ENCODE measurements at regions not wholly inside any gene's neighbourhood (a gene's known extent, or its start where the extent isn't known, plus 50 kb on each side); places are given as distances from the start of the nearest gene placed in this dataset.

GRCh38 chr2:236882074-236882473 lies 203.6 kb upstream of the COPS8 start:
- no peak for DNase-seq

GRCh38 chr2:236882930-236883329 lies 202.8 kb upstream of the COPS8 start:
- DNase-seq, result no peak

- no peak for DNase-seq
These were observed 201.9 kb upstream of the COPS8 start for GRCh38 chr2:236883819-236884218.

- DNase-seq, result no peak
These were observed 201.0 kb upstream of the COPS8 start for GRCh38 chr2:236884569-236885175.

GRCh38 chr2:236886456-236886855 lies 199.2 kb upstream of the COPS8 start:
- DNase-seq, result no peak

- DNase-seq, result no peak
These were observed 198.2 kb upstream of the COPS8 start for GRCh38 chr2:236887531-236887930.

GRCh38 chr2:236887953-236888793 lies 197.5 kb upstream of the COPS8 start:
- DNase-seq, result no peak

- no peak for DNase-seq
These were observed 196.6 kb upstream of the COPS8 start for GRCh38 chr2:236888794-236889780.

- DNase-seq, result no peak
These were observed 195.6 kb upstream of the COPS8 start for GRCh38 chr2:236889791-236890704.

- no peak for DNase-seq
These were observed 193.0 kb upstream of the COPS8 start for GRCh38 chr2:236892721-236893120.

- DNase-seq, result no peak
These were observed 190.9 kb upstream of the COPS8 start for GRCh38 chr2:236894791-236895190.

GRCh38 chr2:236895497-236895896 lies 190.2 kb upstream of the COPS8 start:
- no peak for DNase-seq

GRCh38 chr2:236896688-236897087 lies 189.0 kb upstream of the COPS8 start:
- no peak for DNase-seq

- DNase-seq, result no peak
These were observed 186.5 kb upstream of the COPS8 start for GRCh38 chr2:236899146-236899545.

- DNase-seq, result no peak
These were observed 185.6 kb upstream of the COPS8 start for GRCh38 chr2:236899950-236900640.

GRCh38 chr2:236901956-236902355 lies 183.7 kb upstream of the COPS8 start:
- DNase-seq, result no peak

- DNase-seq, result no peak
These were observed 181.7 kb upstream of the COPS8 start for GRCh38 chr2:236903978-236904377.

- DNase-seq, result no peak
These were observed 181.1 kb upstream of the COPS8 start for GRCh38 chr2:236904389-236905263.

- no peak for DNase-seq
These were observed 179.7 kb upstream of the COPS8 start for GRCh38 chr2:236905976-236906375.

- no peak for DNase-seq
These were observed 177.1 kb upstream of the COPS8 start for GRCh38 chr2:236908439-236909192.

All from effector CD4-positive, alpha-beta T cell (primary cell).